ENCODE measurements at regions not wholly inside any gene's neighbourhood (a gene's known extent, or its start where the extent isn't known, plus 50 kb on each side); places are given as distances from the start of the nearest gene placed in this dataset.

DNA sequence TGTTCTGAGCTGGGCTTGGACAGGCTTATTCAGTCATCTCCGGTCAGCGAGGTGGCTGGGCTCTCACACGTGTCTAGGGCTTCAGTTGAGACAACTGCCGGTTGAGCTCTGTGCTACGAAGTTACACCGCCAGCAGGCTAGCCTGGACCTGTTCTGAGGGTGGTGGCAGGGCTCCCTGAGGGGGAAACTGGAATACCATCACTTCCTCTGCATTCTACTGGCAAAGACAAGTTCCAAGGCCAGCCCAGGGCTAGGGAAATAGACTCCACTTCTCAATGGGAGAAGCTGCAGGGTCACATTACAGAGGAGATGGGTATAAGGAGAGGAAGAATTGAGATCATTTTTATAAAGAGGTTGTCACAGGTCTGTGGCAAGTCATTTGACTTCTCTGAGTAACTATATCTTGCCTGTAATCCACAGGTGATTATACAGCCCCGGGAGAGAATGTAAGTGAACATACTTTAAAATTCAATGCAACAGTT lies 106.8 kb upstream of the IL12A start:
- H3K4me3 ChIP-seq (ENCODE audit: low read length): no peak overlapping the region
- no peaks in the 10 kb centered on the region for H4K20me1 ChIP-seq (ENCODE audit: insufficient read depth)
- no peak for TF ChIP-seq TAF1 (IDR thresholded peaks at IDR 0.05; ENCODE audit: low read depth)
- TF ChIP-seq SMC3 (conservative IDR thresholded peaks at IDR 0.05; ENCODE audit: poor library complexity): no peak
- TF ChIP-seq EZH2 (IDR thresholded peaks at IDR 0.05; ENCODE audit: borderline replicate concordance, insufficient read depth, low read length, poor library complexity, severe bottlenecking): no peak
- TF ChIP-seq EP300 (conservative IDR thresholded peaks at IDR 0.05; ENCODE audit: poor library complexity, severe bottlenecking): no peak
- H3F3A ChIP-seq (ENCODE audit: insufficient read depth, low read length, poor library complexity, severe bottlenecking): no peaks in the 10 kb centered on the region
- no peak overlapping the region for H3K9ac ChIP-seq (ENCODE audit: low read length)
- H3K27me3 ChIP-seq (ENCODE audit: insufficient read depth, low read depth, low read length): no peaks in the 10 kb centered on the region
- H3K9me2 ChIP-seq (ENCODE audit: insufficient read depth, low read length): no peaks in the 10 kb centered on the region
- H3K36me3 ChIP-seq (ENCODE audit: insufficient read depth, low read length): no peaks in the 10 kb centered on the region
- H3K27ac ChIP-seq (ENCODE audit: low read length): no peak overlapping the region
- no peaks in the 10 kb centered on the region for H3K9me3 ChIP-seq (ENCODE audit: low read length)
- no peak overlapping the region for H3K4me2 ChIP-seq (ENCODE audit: low read length)
- no peaks in the 10 kb centered on the region for H3K79me2 ChIP-seq (replicated peaks; ENCODE audit: insufficient read depth, low read length)
- no peak overlapping the region for H2AFZ ChIP-seq (ENCODE audit: low read depth, low read length)

DNA sequence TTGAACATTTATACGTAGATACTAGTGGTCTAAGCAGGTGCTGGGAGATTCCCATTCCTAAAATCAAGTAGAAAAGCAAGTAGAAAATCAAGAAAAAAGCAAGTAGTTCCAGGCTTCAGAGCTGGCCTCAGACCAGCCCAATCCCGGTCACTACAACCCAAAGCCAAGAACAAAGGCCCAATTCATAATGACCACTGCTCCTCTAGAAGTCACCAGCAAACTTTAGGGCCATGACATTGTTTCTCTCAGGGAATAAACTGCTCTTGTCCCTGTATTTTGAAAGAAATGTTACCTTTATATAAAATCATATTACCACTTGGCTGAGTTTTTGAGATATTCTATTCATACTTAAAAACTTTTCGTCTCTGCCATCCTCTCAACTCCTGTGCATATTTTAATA lies 106.3 kb upstream of the IL12A start:
- H3K4me2 ChIP-seq (ENCODE audit: low read length): no peak overlapping the region
- H2AFZ ChIP-seq (ENCODE audit: low read depth, low read length): no peak overlapping the region
- no peak overlapping the region for H3K27ac ChIP-seq (ENCODE audit: low read length)
- H3K36me3 ChIP-seq (ENCODE audit: insufficient read depth, low read length): no peaks in the 10 kb centered on the region
- H3K9me2 ChIP-seq (ENCODE audit: insufficient read depth, low read length): no peaks in the 10 kb centered on the region
- H3K27me3 ChIP-seq (ENCODE audit: insufficient read depth, low read depth, low read length): no peaks in the 10 kb centered on the region
- H3K4me3 ChIP-seq (ENCODE audit: low read length): no peak overlapping the region
- H4K20me1 ChIP-seq (ENCODE audit: insufficient read depth): no peaks in the 10 kb centered on the region
- H3K79me2 ChIP-seq (replicated peaks; ENCODE audit: insufficient read depth, low read length): no peaks in the 10 kb centered on the region
- H3K9ac ChIP-seq (ENCODE audit: low read length): no peak overlapping the region
- no peaks in the 10 kb centered on the region for H3F3A ChIP-seq (ENCODE audit: insufficient read depth, low read length, poor library complexity, severe bottlenecking)
- TF ChIP-seq, protein P1, sequence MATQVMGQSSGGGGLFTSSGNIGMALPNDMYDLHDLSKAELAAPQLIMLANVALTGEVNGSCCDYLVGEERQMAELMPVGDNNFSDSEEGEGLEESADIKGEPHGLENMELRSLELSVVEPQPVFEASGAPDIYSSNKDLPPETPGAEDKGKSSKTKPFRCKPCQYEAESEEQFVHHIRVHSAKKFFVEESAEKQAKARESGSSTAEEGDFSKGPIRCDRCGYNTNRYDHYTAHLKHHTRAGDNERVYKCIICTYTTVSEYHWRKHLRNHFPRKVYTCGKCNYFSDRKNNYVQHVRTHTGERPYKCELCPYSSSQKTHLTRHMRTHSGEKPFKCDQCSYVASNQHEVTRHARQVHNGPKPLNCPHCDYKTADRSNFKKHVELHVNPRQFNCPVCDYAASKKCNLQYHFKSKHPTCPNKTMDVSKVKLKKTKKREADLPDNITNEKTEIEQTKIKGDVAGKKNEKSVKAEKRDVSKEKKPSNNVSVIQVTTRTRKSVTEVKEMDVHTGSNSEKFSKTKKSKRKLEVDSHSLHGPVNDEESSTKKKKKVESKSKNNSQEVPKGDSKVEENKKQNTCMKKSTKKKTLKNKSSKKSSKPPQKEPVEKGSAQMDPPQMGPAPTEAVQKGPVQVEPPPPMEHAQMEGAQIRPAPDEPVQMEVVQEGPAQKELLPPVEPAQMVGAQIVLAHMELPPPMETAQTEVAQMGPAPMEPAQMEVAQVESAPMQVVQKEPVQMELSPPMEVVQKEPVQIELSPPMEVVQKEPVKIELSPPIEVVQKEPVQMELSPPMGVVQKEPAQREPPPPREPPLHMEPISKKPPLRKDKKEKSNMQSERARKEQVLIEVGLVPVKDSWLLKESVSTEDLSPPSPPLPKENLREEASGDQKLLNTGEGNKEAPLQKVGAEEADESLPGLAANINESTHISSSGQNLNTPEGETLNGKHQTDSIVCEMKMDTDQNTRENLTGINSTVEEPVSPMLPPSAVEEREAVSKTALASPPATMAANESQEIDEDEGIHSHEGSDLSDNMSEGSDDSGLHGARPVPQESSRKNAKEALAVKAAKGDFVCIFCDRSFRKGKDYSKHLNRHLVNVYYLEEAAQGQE (IDR thresholded peaks at IDR 0.05; ENCODE audit: borderline replicate concordance): no peak
- no peak for TF ChIP-seq MXI1 (conservative IDR thresholded peaks at IDR 0.05; ENCODE audit: poor library complexity, severe bottlenecking)
- TF ChIP-seq EZH2 (IDR thresholded peaks at IDR 0.05; ENCODE audit: borderline replicate concordance, insufficient read depth, low read length, poor library complexity, severe bottlenecking): no peak
- no peak for TF ChIP-seq TAF1 (IDR thresholded peaks at IDR 0.05; ENCODE audit: low read depth)
- no peak for TF ChIP-seq RAD21 (conservative IDR thresholded peaks at IDR 0.05)
- TF ChIP-seq SMC3 (conservative IDR thresholded peaks at IDR 0.05; ENCODE audit: poor library complexity): no peak
- TF ChIP-seq, protein P2, sequence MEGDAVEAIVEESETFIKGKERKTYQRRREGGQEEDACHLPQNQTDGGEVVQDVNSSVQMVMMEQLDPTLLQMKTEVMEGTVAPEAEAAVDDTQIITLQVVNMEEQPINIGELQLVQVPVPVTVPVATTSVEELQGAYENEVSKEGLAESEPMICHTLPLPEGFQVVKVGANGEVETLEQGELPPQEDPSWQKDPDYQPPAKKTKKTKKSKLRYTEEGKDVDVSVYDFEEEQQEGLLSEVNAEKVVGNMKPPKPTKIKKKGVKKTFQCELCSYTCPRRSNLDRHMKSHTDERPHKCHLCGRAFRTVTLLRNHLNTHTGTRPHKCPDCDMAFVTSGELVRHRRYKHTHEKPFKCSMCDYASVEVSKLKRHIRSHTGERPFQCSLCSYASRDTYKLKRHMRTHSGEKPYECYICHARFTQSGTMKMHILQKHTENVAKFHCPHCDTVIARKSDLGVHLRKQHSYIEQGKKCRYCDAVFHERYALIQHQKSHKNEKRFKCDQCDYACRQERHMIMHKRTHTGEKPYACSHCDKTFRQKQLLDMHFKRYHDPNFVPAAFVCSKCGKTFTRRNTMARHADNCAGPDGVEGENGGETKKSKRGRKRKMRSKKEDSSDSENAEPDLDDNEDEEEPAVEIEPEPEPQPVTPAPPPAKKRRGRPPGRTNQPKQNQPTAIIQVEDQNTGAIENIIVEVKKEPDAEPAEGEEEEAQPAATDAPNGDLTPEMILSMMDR (IDR thresholded peaks at IDR 0.05; ENCODE audit: poor library complexity, severe bottlenecking): no peak
- TF ChIP-seq POLR2AphosphoS5 (IDR thresholded peaks at IDR 0.05): no peak
- no peaks in the 10 kb centered on the region for H3K9me3 ChIP-seq (ENCODE audit: low read length)

Data from neural cell (in vitro differentiated cells).